HepG2 (cell line): ENCODE measurements at regions not wholly inside any gene's neighbourhood (a gene's known extent, or its start where the extent isn't known, plus 50 kb on each side); places are given as distances from the start of the nearest gene placed in this dataset.

Experiments
- CTCF ChIP-seq: sonication (generic); formaldehyde crosslinking; IDR thresholded peaks from 2 replicates; pipeline ENCODE4 v1.5.0; 2020; ENCODE audit warnings: mild to moderate bottlenecking, missing genetic modification reagents, moderate library complexity
- GMEB2 ChIP-seq: IDR thresholded peaks from 2 replicates; pipeline ENCODE4 v1.6.1; 2016; ENCODE audit warnings: missing biosample characterization, missing genetic modification reagents, low read depth
- PITX1 ChIP-seq: sonication (generic); formaldehyde crosslinking; IDR thresholded peaks from 2 replicates; pipeline ENCODE4 v1.5.1; 2020; ENCODE audit warnings: mild to moderate bottlenecking, missing genetic modification reagents
- TCF12 ChIP-seq, 2 experiments: fragments of 450-650 bp in 1 of 2; sonication (generic) in 1 of 2; formaldehyde crosslinking in 1 of 2; IDR thresholded peaks; 2 replicates each; pipeline versions ENCODE4 v1.6.1 to v1.8.0; 2017 to 2022; ENCODE audit warnings: antibody characterized with exemption in 1 of 2, mild to moderate bottlenecking in 1 of 2, missing genetic modification reagents in 1 of 2, moderate library complexity in 1 of 2
- ZNF761 ChIP-seq: sonication (generic); formaldehyde crosslinking; conservative IDR thresholded peaks from 2 replicates; pipeline ENCODE4 v1.4.0; 2020; ENCODE audit warnings: mild to moderate bottlenecking, missing genetic modification reagents
- ZSCAN21 ChIP-seq: sonication (generic); formaldehyde crosslinking; IDR thresholded peaks from 2 replicates; pipeline ENCODE4 v1.8.0; 2022; ENCODE audit warnings: mild to moderate bottlenecking, missing genetic modification reagents, moderate library complexity, borderline replicate concordance

- TF ChIP-seq ZNF761 (CRISPR knock-in tag) = no peak
- TF ChIP-seq GMEB2 = no peak
- TF ChIP-seq CTCF (CRISPR knock-in tag) = no peak
- TF ChIP-seq ZSCAN21 (CRISPR knock-in tag) = no peak
- TF ChIP-seq PITX1 = no peak
- no peak for TF ChIP-seq TCF12 (IDR thresholded peaks at IDR 0.05)
- TF ChIP-seq TCF12 (CRISPR knock-in tag; IDR thresholded peaks at IDR 0.05) = no peak
Observed at GRCh38 chr2:162925595-162925994, 87.0 kb upstream of the KCNH7 start.
